ENCODE measurements at regions not wholly inside any gene's neighbourhood (a gene's known extent, or its start where the extent isn't known, plus 50 kb on each side); places are given as distances from the start of the nearest gene placed in this dataset.

DNA sequence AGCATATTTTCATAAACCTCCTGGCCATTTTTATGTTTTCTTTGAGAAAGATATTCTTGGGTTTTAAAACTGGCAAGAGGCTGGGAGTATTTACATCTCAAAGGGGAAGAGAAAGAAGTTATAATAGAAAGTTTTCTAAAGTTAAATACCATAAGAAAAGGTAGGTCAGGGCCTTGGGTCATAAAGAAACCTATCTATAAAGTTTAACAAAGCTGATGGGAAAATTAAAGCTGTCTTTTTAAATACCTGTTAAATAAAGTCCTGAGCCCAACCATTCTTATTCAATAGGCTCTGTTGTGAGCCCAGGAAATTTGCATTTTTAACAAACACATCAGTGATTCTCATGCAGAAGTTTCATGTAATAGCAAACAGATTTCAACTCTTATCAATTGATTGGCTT is 451.8 kb upstream of the INTU start:
- no peak overlapping the region for H3K27ac ChIP-seq (ENCODE audit: low read depth, low read length)
- H3F3A ChIP-seq (ENCODE audit: control insufficient read depth, insufficient read depth) = no peaks in the 10 kb centered on the region
- no peaks in the 10 kb centered on the region for H3K27me3 ChIP-seq (ENCODE audit: control insufficient read depth, low read length)
- no peaks in the 10 kb centered on the region for H3K4me1 ChIP-seq (ENCODE audit: control insufficient read depth, low read length)
- no peaks in the 10 kb centered on the region; the same call in 1 of the 2 replicates for H3K9me3 ChIP-seq (ENCODE audit: control insufficient read depth, insufficient read depth, low read length)
- TF ChIP-seq, protein P1, sequence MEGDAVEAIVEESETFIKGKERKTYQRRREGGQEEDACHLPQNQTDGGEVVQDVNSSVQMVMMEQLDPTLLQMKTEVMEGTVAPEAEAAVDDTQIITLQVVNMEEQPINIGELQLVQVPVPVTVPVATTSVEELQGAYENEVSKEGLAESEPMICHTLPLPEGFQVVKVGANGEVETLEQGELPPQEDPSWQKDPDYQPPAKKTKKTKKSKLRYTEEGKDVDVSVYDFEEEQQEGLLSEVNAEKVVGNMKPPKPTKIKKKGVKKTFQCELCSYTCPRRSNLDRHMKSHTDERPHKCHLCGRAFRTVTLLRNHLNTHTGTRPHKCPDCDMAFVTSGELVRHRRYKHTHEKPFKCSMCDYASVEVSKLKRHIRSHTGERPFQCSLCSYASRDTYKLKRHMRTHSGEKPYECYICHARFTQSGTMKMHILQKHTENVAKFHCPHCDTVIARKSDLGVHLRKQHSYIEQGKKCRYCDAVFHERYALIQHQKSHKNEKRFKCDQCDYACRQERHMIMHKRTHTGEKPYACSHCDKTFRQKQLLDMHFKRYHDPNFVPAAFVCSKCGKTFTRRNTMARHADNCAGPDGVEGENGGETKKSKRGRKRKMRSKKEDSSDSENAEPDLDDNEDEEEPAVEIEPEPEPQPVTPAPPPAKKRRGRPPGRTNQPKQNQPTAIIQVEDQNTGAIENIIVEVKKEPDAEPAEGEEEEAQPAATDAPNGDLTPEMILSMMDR (IDR thresholded peaks at IDR 0.05; ENCODE audit: low read depth, low read length, poor library complexity, severe bottlenecking) = no peak
- no peak for TF ChIP-seq EZH2phosphoT487 (IDR thresholded peaks at IDR 0.05; ENCODE audit: borderline replicate concordance, low read length)
- no peaks in the 10 kb centered on the region for H3K79me2 ChIP-seq (ENCODE audit: control insufficient read depth, low read length)
- H3K36me3 ChIP-seq (ENCODE audit: control insufficient read depth, low read length) = no peaks in the 10 kb centered on the region
- no peaks in the 10 kb centered on the region for H4K20me1 ChIP-seq (ENCODE audit: control insufficient read depth, insufficient read depth, low read depth, low read length)
- H3K9me2 ChIP-seq (replicated peaks; ENCODE audit: control insufficient read depth, low read length) = no peaks in the 10 kb centered on the region
- no peak overlapping the region for H3K4me2 ChIP-seq (ENCODE audit: low read length)
- no peak overlapping the region for H3K4me3 ChIP-seq (ENCODE audit: low read length)

DNA sequence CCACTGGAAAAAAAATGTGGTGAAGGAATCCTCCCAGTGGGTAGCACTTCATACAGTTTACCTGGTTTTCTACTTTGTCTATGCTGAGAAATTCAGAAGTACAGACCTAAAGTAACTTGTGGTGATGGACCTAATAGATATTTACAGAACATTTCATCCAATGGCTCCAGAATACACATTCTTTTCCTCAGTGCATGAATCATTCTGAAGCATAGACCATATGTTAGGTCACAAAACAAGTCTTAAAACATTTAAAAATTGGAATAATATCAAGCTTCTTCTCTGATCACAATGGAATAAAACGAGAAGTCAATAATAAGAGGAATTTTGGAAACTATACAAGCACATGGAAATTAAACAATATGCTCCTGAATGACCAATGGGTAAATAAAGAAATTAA is 450.1 kb upstream of the INTU start:
- no peaks in the 10 kb centered on the region for H3F3A ChIP-seq (ENCODE audit: control insufficient read depth, insufficient read depth)
- no peaks in the 10 kb centered on the region for H4K20me1 ChIP-seq (ENCODE audit: control insufficient read depth, insufficient read depth, low read depth, low read length)
- H3K4me3 ChIP-seq (ENCODE audit: low read length) = no peak overlapping the region
- no peaks in the 10 kb centered on the region for H3K79me2 ChIP-seq (ENCODE audit: control insufficient read depth, low read length)
- no peaks in the 10 kb centered on the region for H3K4me1 ChIP-seq (ENCODE audit: control insufficient read depth, low read length)
- no peak overlapping the region for H3K4me2 ChIP-seq (ENCODE audit: low read length)
- H3K9me2 ChIP-seq (replicated peaks; ENCODE audit: control insufficient read depth, low read length) = no peaks in the 10 kb centered on the region
- no peak for TF ChIP-seq EZH2phosphoT487 (IDR thresholded peaks at IDR 0.05; ENCODE audit: borderline replicate concordance, low read length)
- TF ChIP-seq, protein P1 (IDR thresholded peaks at IDR 0.05; ENCODE audit: low read depth, low read length, poor library complexity, severe bottlenecking) = no peak
- H3K27ac ChIP-seq (ENCODE audit: low read depth, low read length) = no peak overlapping the region
- H3K27me3 ChIP-seq (ENCODE audit: control insufficient read depth, low read length) = no peaks in the 10 kb centered on the region
- H3K9me3 ChIP-seq (ENCODE audit: control insufficient read depth, insufficient read depth, low read length) = no peaks in the 10 kb centered on the region; the same call in 1 of the 2 replicates
- H3K36me3 ChIP-seq (ENCODE audit: control insufficient read depth, low read length) = no peaks in the 10 kb centered on the region

DNA sequence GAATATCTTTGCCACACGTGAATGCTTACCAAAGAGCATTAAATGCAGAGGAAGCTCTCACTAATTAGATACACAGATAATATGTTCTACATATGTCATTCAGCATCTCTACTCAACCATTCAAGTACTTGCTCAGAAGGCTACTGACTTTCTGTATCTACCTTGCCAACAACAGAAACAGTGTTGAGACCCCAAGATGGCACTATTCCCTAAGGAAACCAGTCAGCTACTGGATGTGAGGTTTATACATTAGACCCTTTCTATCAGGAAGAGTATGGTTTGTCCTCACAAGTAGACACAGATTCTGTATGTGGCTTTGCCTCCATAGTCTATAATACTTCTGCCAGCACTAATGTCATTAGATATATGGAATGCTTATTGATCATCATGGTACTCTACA is 443.9 kb upstream of the INTU start:
- no peak overlapping the region for H3K4me3 ChIP-seq (ENCODE audit: low read length)
- H3F3A ChIP-seq (ENCODE audit: control insufficient read depth, insufficient read depth) = no peaks in the 10 kb centered on the region
- H3K4me2 ChIP-seq (ENCODE audit: low read length) = no peak overlapping the region
- H3K9me3 ChIP-seq (ENCODE audit: control insufficient read depth, insufficient read depth, low read length) = no peaks in the 10 kb centered on the region; the same call in 1 of the 2 replicates
- no peaks in the 10 kb centered on the region for H3K27me3 ChIP-seq (ENCODE audit: control insufficient read depth, low read length)
- H3K27ac ChIP-seq (ENCODE audit: low read depth, low read length) = no peak overlapping the region
- TF ChIP-seq, protein P1 (IDR thresholded peaks at IDR 0.05; ENCODE audit: low read depth, low read length, poor library complexity, severe bottlenecking) = no peak
- TF ChIP-seq EZH2phosphoT487 (IDR thresholded peaks at IDR 0.05; ENCODE audit: borderline replicate concordance, low read length) = no peak
- no peaks in the 10 kb centered on the region for H3K9me2 ChIP-seq (replicated peaks; ENCODE audit: control insufficient read depth, low read length)
- no peaks in the 10 kb centered on the region for H3K4me1 ChIP-seq (ENCODE audit: control insufficient read depth, low read length)
- no peaks in the 10 kb centered on the region for H3K79me2 ChIP-seq (ENCODE audit: control insufficient read depth, low read length)
- no peaks in the 10 kb centered on the region for H4K20me1 ChIP-seq (ENCODE audit: control insufficient read depth, insufficient read depth, low read depth, low read length)
- H3K36me3 ChIP-seq (ENCODE audit: control insufficient read depth, low read length) = no peaks in the 10 kb centered on the region

DNA sequence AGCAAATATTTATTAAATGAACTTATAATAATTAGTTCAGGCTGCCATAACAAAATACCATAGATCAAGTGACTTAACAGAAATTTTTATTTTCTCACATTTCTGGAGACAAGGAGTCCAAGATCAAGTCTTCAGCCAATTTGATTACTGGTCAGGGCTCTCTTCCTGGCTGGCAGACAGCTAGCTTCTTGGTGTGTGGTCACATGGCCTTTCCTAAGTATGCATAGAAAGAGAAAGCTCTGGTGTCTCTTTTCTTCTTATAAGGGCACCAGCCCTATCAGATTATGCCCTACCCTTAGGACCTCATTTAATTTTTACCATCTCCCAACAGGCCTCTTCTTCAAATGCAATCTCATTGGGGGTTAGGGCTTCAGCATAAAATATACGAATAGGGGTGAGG is 438.5 kb upstream of the INTU start:
- no peaks in the 10 kb centered on the region for H3K9me2 ChIP-seq (replicated peaks; ENCODE audit: control insufficient read depth, low read length)
- no peaks in the 10 kb centered on the region for H4K20me1 ChIP-seq (ENCODE audit: control insufficient read depth, insufficient read depth, low read depth, low read length)
- no peaks in the 10 kb centered on the region for H3K4me1 ChIP-seq (ENCODE audit: control insufficient read depth, low read length)
- TF ChIP-seq, protein P1 (IDR thresholded peaks at IDR 0.05; ENCODE audit: low read depth, low read length, poor library complexity, severe bottlenecking) = no peak
- TF ChIP-seq EZH2phosphoT487 (IDR thresholded peaks at IDR 0.05; ENCODE audit: borderline replicate concordance, low read length) = no peak
- H3K79me2 ChIP-seq (ENCODE audit: control insufficient read depth, low read length) = no peaks in the 10 kb centered on the region
- H3K4me2 ChIP-seq (ENCODE audit: low read length) = no peak overlapping the region
- H3K4me3 ChIP-seq (ENCODE audit: low read length) = no peak overlapping the region
- H3K27ac ChIP-seq (ENCODE audit: low read depth, low read length) = no peak overlapping the region
- H3K9me3 ChIP-seq (ENCODE audit: control insufficient read depth, insufficient read depth, low read length) = no peaks in the 10 kb centered on the region
- no peaks in the 10 kb centered on the region for H3K36me3 ChIP-seq (ENCODE audit: control insufficient read depth, low read length)
- H3K27me3 ChIP-seq (ENCODE audit: control insufficient read depth, low read length) = no peaks in the 10 kb centered on the region
- H3F3A ChIP-seq (ENCODE audit: control insufficient read depth, insufficient read depth) = no peaks in the 10 kb centered on the region
